Stimulated activated CD4-positive, alpha-beta T cell treated with anti-CD3 and anti-CD28 coated beads, Interleukin-4, amount 100 ng/mL, for 48 hours (primary cell): ENCODE measurements at regions not wholly inside any gene's neighbourhood (a gene's known extent, or its start where the extent isn't known, plus 50 kb on each side); places are given as distances from the start of the nearest gene placed in this dataset.
"Not testable (repeated sequence)": the region's sequence is repeated elsewhere in the genome, so short reads cannot be mapped to it uniquely, and the experiment has no call there.

Experiments used
- DNase-seq, 2 donors: peaks; one replicate each; pipeline ENCODE4 v3.0.0-alpha.2; 2020; ENCODE audit warnings: low read depth in 2 of 2

- DNase-seq, result no peak
Observed at GRCh38 chrX:13223868-13224567, 95.8 kb downstream of the ATXN3L start.

- DNase-seq, result no peak
Observed at GRCh38 chrX:13220916-13221315, 98.9 kb downstream of the ATXN3L start.

- DNase-seq, result no peak
Observed at GRCh38 chrX:13219991-13220764, 99.7 kb downstream of the ATXN3L start.

GRCh38 chrX:13218758-13219157, 101.1 kb downstream of the ATXN3L start:
- DNase-seq, result no peak

- DNase-seq, result no peak
Observed at GRCh38 chrX:13216139-13216538, 103.7 kb downstream of the ATXN3L start.

GRCh38 chrX:13215729-13216128, 104.1 kb downstream of the ATXN3L start:
- no peak for DNase-seq

- no peak for DNase-seq
Observed at GRCh38 chrX:13212191-13212651, 107.6 kb downstream of the ATXN3L start.

GRCh38 chrX:13210142-13210541, 109.7 kb downstream of the ATXN3L start:
- DNase-seq, result not testable (repeated sequence)

- DNase-seq, result not testable (repeated sequence)
Observed at GRCh38 chrX:13209704-13210103, 110.1 kb downstream of the ATXN3L start.

- no peak for DNase-seq
Observed at GRCh38 chrX:13208281-13208935, 111.4 kb downstream of the ATXN3L start.

GRCh38 chrX:13203271-13203670, 116.6 kb downstream of the ATXN3L start:
- DNase-seq, result no peak

GRCh38 chrX:13201605-13202219, 118.1 kb downstream of the ATXN3L start:
- no peak for DNase-seq

- no peak for DNase-seq
Observed at GRCh38 chrX:13200398-13200797, 119.5 kb downstream of the ATXN3L start.

- no peak for DNase-seq
Observed at GRCh38 chrX:13198762-13199064, 121.1 kb downstream of the ATXN3L start.

GRCh38 chrX:13198056-13198761, 121.6 kb downstream of the ATXN3L start:
- no peak for DNase-seq

GRCh38 chrX:13196782-13197181, 123.1 kb downstream of the ATXN3L start:
- DNase-seq, result no peak

GRCh38 chrX:13195340-13195739, 124.5 kb downstream of the ATXN3L start:
- DNase-seq, result no peak

- no peak for DNase-seq
Observed at GRCh38 chrX:13194291-13195103, 125.4 kb downstream of the ATXN3L start.

- no peak for DNase-seq
Observed at GRCh38 chrX:13190051-13190450, 129.8 kb downstream of the ATXN3L start.

GRCh38 chrX:13189380-13189779, 130.5 kb downstream of the ATXN3L start:
- no peak for DNase-seq
